GM12878 (cell line): ENCODE measurements at regions not wholly inside any gene's neighbourhood (a gene's known extent, or its start where the extent isn't known, plus 50 kb on each side); places are given as distances from the start of the nearest gene placed in this dataset.

ENCODE experiments used
- ATAC-seq: fragments of 200-7000 bp; cut with Tn5 transposase; 3 replicates; pipeline ENCODE4 v1.9.1; 2020; ENCODE audit warnings: mild to moderate bottlenecking, moderate library complexity
- BruUV-seq: library from RNA; stranded (reverse); fragments of 400-500 nt; replicated peaks from 2 replicates; lab custom pipeline; 2021; lab: Mats Ljungman, UMichigan
- CTCF ChIA-PET: fragments of 300-600 bp; sonication (Branson Sonifier 250); formaldehyde crosslinking; extraction: SDS; loops from one replicate; lab custom pipeline; 2021; ENCODE audit warnings: inconsistent platforms; lab: Yijun Ruan, JAX
- POLR2A ChIA-PET: fragments of 350-600 bp; formaldehyde crosslinking; extraction: SDS; loops from one replicate; lab custom pipeline; 2021; ENCODE audit warnings: inconsistent platforms; lab: Charles Lee
- RAD21 ChIA-PET: fragments of 300-600 bp; sonication (Branson Sonifier 250); formaldehyde crosslinking; loops from one replicate; lab custom pipeline; 2023; ENCODE audit warnings: antibody characterized with exemption; ENCODE audit not compliant: unreplicated experiment; lab: Charles Lee
- SMC1A ChIA-PET: fragments of 300-600 bp; sonication (Branson Sonifier 250); formaldehyde crosslinking; loops from one replicate; lab custom pipeline; 2023; ENCODE audit not compliant: unreplicated experiment, uncharacterized antibody; lab: Charles Lee
- DNase-seq: peaks from one replicate; pipeline ENCODE4 v3.0.0-alpha.2; 2011; ENCODE audit warnings: low read depth, low spot score
- FAIRE-seq: peaks from 3 replicates; lab custom pipeline; 2011; peaks lifted over from hg19 to GRCh38; lab: Jason Lieb, UNC
- H2AFZ ChIP-seq: 2 replicates; pipeline ENCODE4 v1.6.0; 2011; ENCODE audit warnings: low read depth, low read length, control low read depth; ENCODE audit not compliant: control insufficient read depth
- H3K27ac ChIP-seq: 2 replicates; pipeline ENCODE4 v1.5.1; 2011; ENCODE audit warnings: control low read depth; ENCODE audit not compliant: control insufficient read depth, insufficient read depth
- H3K27me3 ChIP-seq, 2 experiments: replicated peaks in 1 of 2; 2 replicates each; pipeline versions ENCODE4 v1.6.0 to v1.6.1; 2011; ENCODE audit warnings: low read length in 1 of 2; ENCODE audit not compliant: control insufficient read depth in 2 of 2, insufficient read depth in 2 of 2
- H3K36me3 ChIP-seq, 2 experiments: 2 replicates each; pipeline ENCODE4 v1.5.1; 2011; ENCODE audit warnings: low read length in 1 of 2; ENCODE audit not compliant: control insufficient read depth in 2 of 2, insufficient read depth in 2 of 2
- H3K4me1 ChIP-seq: 2 replicates; pipeline ENCODE4 v1.6.1; 2011; ENCODE audit warnings: mild to moderate bottlenecking, low read length, moderate library complexity, mixed read lengths; ENCODE audit not compliant: control insufficient read depth, insufficient read depth
- H3K4me2 ChIP-seq: 2 replicates; pipeline ENCODE4 v1.6.0; 2011; ENCODE audit warnings: control low read depth; ENCODE audit not compliant: control insufficient read depth, insufficient read depth
- H3K4me3 ChIP-seq: fragments of 200-600 bp; sonication (generic); 2 replicates; pipeline ENCODE4 v1.5.1; 2016
- H3K79me2 ChIP-seq: 2 replicates; pipeline ENCODE4 v1.6.0; 2011; ENCODE audit warnings: low read length; ENCODE audit not compliant: control insufficient read depth, insufficient read depth
- H3K9ac ChIP-seq: 2 replicates; pipeline ENCODE4 v1.8.0; 2011; ENCODE audit warnings: low read length, control low read depth, mixed read lengths; ENCODE audit not compliant: control insufficient read depth, insufficient read depth
- H3K9me3 ChIP-seq: replicated peaks from 3 replicates; pipeline ENCODE4 v1.5.1; 2011; ENCODE audit warnings: mild to moderate bottlenecking, low read length; ENCODE audit not compliant: control insufficient read depth, insufficient read depth
- H4K20me1 ChIP-seq: 2 replicates; pipeline ENCODE4 v1.6.0; 2011; ENCODE audit not compliant: control insufficient read depth, insufficient read depth
- BACH1 ChIP-seq: fragments of 450-650 bp; IDR thresholded peaks from 2 replicates; pipeline ENCODE4 v1.6.1; 2017; ENCODE audit warnings: mild to moderate bottlenecking, borderline replicate concordance
- KAT2A ChIP-seq: conservative IDR thresholded peaks from 2 replicates; pipeline ENCODE4 v1.6.1; 2011; ENCODE audit warnings: low read depth, low read length; ENCODE audit not compliant: control insufficient read depth
- NBN ChIP-seq: fragments of 450-650 bp; IDR thresholded peaks from 2 replicates; pipeline ENCODE4 v1.6.1; 2016
- PAX8 ChIP-seq: fragments of 450-650 bp; IDR thresholded peaks from 2 replicates; pipeline ENCODE4 v1.6.1; 2017; ENCODE audit warnings: mild to moderate bottlenecking, moderate library complexity
- RELB ChIP-seq: fragments of 450-650 bp; IDR thresholded peaks from 2 replicates; pipeline ENCODE4 v1.6.1; 2017; ENCODE audit warnings: low read depth, mild to moderate bottlenecking, moderate library complexity
- SIN3A ChIP-seq: IDR thresholded peaks from 2 replicates; pipeline ENCODE4 v1.6.1; 2012; ENCODE audit warnings: low read depth, low read length, improper control_type of control experiment
- SMAD1 ChIP-seq: fragments of 450-650 bp; IDR thresholded peaks from 2 replicates; pipeline ENCODE4 v1.6.1; 2018; ENCODE audit warnings: mild to moderate bottlenecking, low read depth; ENCODE audit not compliant: partially characterized antibody
- TCF3 ChIP-seq: IDR thresholded peaks from 2 replicates; pipeline ENCODE4 v1.6.1; 2012; ENCODE audit warnings: low read depth, mild to moderate bottlenecking, low read length, borderline replicate concordance; ENCODE audit not compliant: insufficient read depth
- USF1 ChIP-seq: IDR thresholded peaks from 2 replicates; pipeline ENCODE4 v1.6.1; 2011; ENCODE audit warnings: borderline replicate concordance, low read depth, mild to moderate bottlenecking, moderate library complexity, mixed read lengths, low read length; ENCODE audit not compliant: insufficient read depth; ENCODE audit errors: extremely low read length
- USF2 ChIP-seq: IDR thresholded peaks from 2 replicates; pipeline ENCODE4 v1.6.1; 2011; ENCODE audit warnings: low read depth, low read length, improper control_type of control experiment, borderline replicate concordance
- ZNF217 ChIP-seq: fragments of 450-650 bp; IDR thresholded peaks from 2 replicates; pipeline ENCODE4 v1.6.1; 2017; ENCODE audit warnings: antibody characterized with exemption, mild to moderate bottlenecking
- ZSCAN29 ChIP-seq: fragments of 450-650 bp; IDR thresholded peaks from 2 replicates; pipeline ENCODE4 v1.6.1; 2017; ENCODE audit warnings: mild to moderate bottlenecking, moderate library complexity
- WGBS: methylation state at CpG from one replicate; pipeline ENCODE4 v1.1.6; 2016; ENCODE audit warnings: low lambda C conversion rate; ENCODE audit not compliant: insufficient replicate concordance, insufficient coverage; ENCODE audit errors: missing lambda C conversion rate; 5-methylcytosine and 5-hydroxymethylcytosine counted together
- in situ Hi-C: fragments of 300-500 bp; cut with MboI; formaldehyde crosslinking; loops from 9 replicates; pipeline ENCODE4 v1.14.3; 2018; ENCODE audit warnings: mixed read lengths
- intact Hi-C: fragments of 100-400 bp; cut with micrococcal nuclease; formaldehyde crosslinking; loops from one replicate; pipeline ENCODE4 v1.14.2; 2022; ENCODE audit not compliant: unreplicated experiment

GRCh38 chr10:90642136-90642535 is 215.7 kb downstream of the HTR7 start:
- intact Hi-C loops, result no loop called here
- Histone ChIP-seq H3K27me3 (no peaks in the 10 kb centered on the region), H3K9ac (no peak overlapping the region), H3K4me3 (no peak overlapping the region), H3K9me3 (no peaks in the 10 kb centered on the region), H3K4me1 (no peaks in the 10 kb centered on the region), H3K79me2 (no peaks in the 10 kb centered on the region), H3K27ac (no peak overlapping the region), H3K36me3 (no peaks in the 10 kb centered on the region), H4K20me1 (no peaks in the 10 kb centered on the region), H2AFZ (no peak overlapping the region), H3K4me2 (no peak overlapping the region)
- ATAC-seq (no peak), FAIRE-seq (no peak), DNase-seq (no peak)
- in situ Hi-C loops, result no loop called here
- CTCF ChIA-PET, result interaction anchor here (0.9 to 1.6 kb wide), 2 partner anchors 10 to 12 kb away, joined by 3 to 6 read pairs; no protein-coding TSS in a partner anchor
- TF ChIP-seq ZNF217 (no peak), SMAD1 (no peak), SIN3A (no peak), PAX8 (no peak), BACH1 (no peak), ZSCAN29 (no peak), TCF3 (no peak)
- SMC1A ChIA-PET, result no interaction called here
- RAD21 ChIA-PET, result no interaction called here
- BruUV-seq, result no TSS peak
- POLR2A ChIA-PET, result no interaction called here
- WGBS, result 44% methylated on average over 3 of the region's 3 CpGs

GRCh38 chr10:90642650-90643049 is 215.2 kb downstream of the HTR7 start:
- BruUV-seq, result no TSS peak
- in situ Hi-C loops, result no loop called here
- no peak overlapping the region for H3K9ac ChIP-seq
- ATAC-seq (no peak), FAIRE-seq (no peak), DNase-seq (no peak)
- ChIA-PET POLR2A (no interaction called here), SMC1A (no interaction called here), RAD21 (no interaction called here), CTCF (interaction anchor here (0.9 to 1.6 kb wide), 2 partner anchors 10 to 11 kb away, joined by 3 to 6 read pairs; no protein-coding TSS in a partner anchor)
- H3K27me3 ChIP-seq, result no peaks in the 10 kb centered on the region
- 5% methylated on average over 4 of the region's 4 CpGs for WGBS
- no peaks in the 10 kb centered on the region for H3K36me3 ChIP-seq
- intact Hi-C loops, result no loop called here
- H3K9me3 ChIP-seq, result no peaks in the 10 kb centered on the region
- no peaks in the 10 kb centered on the region for H3K79me2 ChIP-seq
- no peaks in the 10 kb centered on the region for H3K4me1 ChIP-seq
- H3K4me2 ChIP-seq, result no peak overlapping the region
- no peak overlapping the region for H2AFZ ChIP-seq
- H4K20me1 ChIP-seq, result no peaks in the 10 kb centered on the region
- no peak overlapping the region for H3K4me3 ChIP-seq
- no peak overlapping the region for H3K27ac ChIP-seq
- TF ChIP-seq KAT2A, result no peak
- no peak for TF ChIP-seq RELB
- no peak for TF ChIP-seq USF1
- TF ChIP-seq USF2, result no peak
- no peak for TF ChIP-seq NBN
